ENCODE measurements at regions not wholly inside any gene's neighbourhood (a gene's known extent, or its start where the extent isn't known, plus 50 kb on each side); places are given as distances from the start of the nearest gene placed in this dataset.

GRCh38 chr7:85392326-85392725, 205.5 kb upstream of the SEMA3D start:
- Histone ChIP-seq H3K4me1 (ENCODE audit: control insufficient read depth in 4 of 4, insufficient read depth in 4 of 4, low read length in 3 of 4) (peaks cover 0 to 2% (median 0%) of the 10 kb centered on the region in 4 donors), H3K27ac (ENCODE audit: low read depth in 1 of 2, low read length in 2 of 2) (no peak overlapping the region), H3K4me3 (ENCODE audit: low read depth in 1 of 3, low read length in 3 of 3) (no peak overlapping the region), H3K9ac (ENCODE audit: low read depth in 1 of 2, low read length in 2 of 2) (no peak overlapping the region), H3K36me3 (ENCODE audit: control insufficient read depth in 4 of 4, insufficient read depth in 3 of 4, low read depth in 1 of 4, low read length in 3 of 4) (no peaks in the 10 kb centered on the region), H3K27me3 (ENCODE audit: control insufficient read depth in 4 of 4, insufficient read depth in 4 of 4, low read length in 3 of 4) (no peaks in the 10 kb centered on the region), H3K9me3 (ENCODE audit: control insufficient read depth in 4 of 4, low read length in 3 of 4) (no peaks in the 10 kb centered on the region)
- TF ChIP-seq JUND (IDR thresholded peaks at IDR 0.05) = no peak
- no peak for TF ChIP-seq FOXA2 (IDR thresholded peaks at IDR 0.05)
- TF ChIP-seq, protein P1, sequence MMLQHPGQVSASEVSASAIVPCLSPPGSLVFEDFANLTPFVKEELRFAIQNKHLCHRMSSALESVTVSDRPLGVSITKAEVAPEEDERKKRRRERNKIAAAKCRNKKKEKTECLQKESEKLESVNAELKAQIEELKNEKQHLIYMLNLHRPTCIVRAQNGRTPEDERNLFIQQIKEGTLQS (IDR thresholded peaks at IDR 0.05) = no peak
- no peak for TF ChIP-seq ZBTB33 (IDR thresholded peaks at IDR 0.05)
- TF ChIP-seq SP1 (IDR thresholded peaks at IDR 0.05) = no peak
- no peak for TF ChIP-seq CTCF (IDR thresholded peaks at IDR 0.05; ENCODE audit: low read depth, low read length, missing input control)
- no peak for TF ChIP-seq EGR1 (IDR thresholded peaks at IDR 0.05; ENCODE audit: low read depth in 2 of 2)
- TF ChIP-seq HNF4A (conservative IDR thresholded peaks at IDR 0.05) = no peak
- no peak for TF ChIP-seq NR2F2 (IDR thresholded peaks at IDR 0.05)
- no peak for TF ChIP-seq FOXA1 (IDR thresholded peaks at IDR 0.05)
- TF ChIP-seq HNF4G (IDR thresholded peaks at IDR 0.05) = no peak
- TF ChIP-seq RAD21 (IDR thresholded peaks at IDR 0.05) = no peak
- no peak for TF ChIP-seq REST (IDR thresholded peaks at IDR 0.05)
- no peak for TF ChIP-seq RXRA (IDR thresholded peaks at IDR 0.05)
- no peak for TF ChIP-seq TAF1 (conservative IDR thresholded peaks at IDR 0.05)
- no peak for TF ChIP-seq MAX (IDR thresholded peaks at IDR 0.05)
- no peak for TF ChIP-seq GABPA (IDR thresholded peaks at IDR 0.05 in 1 of 2, conservative IDR thresholded peaks at IDR 0.05 in 1 of 2)
- TF ChIP-seq YY1 (IDR thresholded peaks at IDR 0.05) = no peak
- WGBS = 39% methylated on average over 4 of the region's 4 CpGs
- DNase-seq (ENCODE audit: low spot score) = no peak

Data from liver (tissue), 8 donors.